ELR (cell line): ENCODE measurements at regions not wholly inside any gene's neighbourhood (a gene's known extent, or its start where the extent isn't known, plus 50 kb on each side); places are given as distances from the start of the nearest gene placed in this dataset.
"Not testable (repeated sequence)": the region's sequence is repeated elsewhere in the genome, so short reads cannot be mapped to it uniquely, and the experiment has no call there.

ENCODE experiments used
- DNase-seq: peaks from one replicate; pipeline ENCODE4 v3.0.0-alpha.2; 2015; ENCODE audit warnings: low read depth

DNA sequence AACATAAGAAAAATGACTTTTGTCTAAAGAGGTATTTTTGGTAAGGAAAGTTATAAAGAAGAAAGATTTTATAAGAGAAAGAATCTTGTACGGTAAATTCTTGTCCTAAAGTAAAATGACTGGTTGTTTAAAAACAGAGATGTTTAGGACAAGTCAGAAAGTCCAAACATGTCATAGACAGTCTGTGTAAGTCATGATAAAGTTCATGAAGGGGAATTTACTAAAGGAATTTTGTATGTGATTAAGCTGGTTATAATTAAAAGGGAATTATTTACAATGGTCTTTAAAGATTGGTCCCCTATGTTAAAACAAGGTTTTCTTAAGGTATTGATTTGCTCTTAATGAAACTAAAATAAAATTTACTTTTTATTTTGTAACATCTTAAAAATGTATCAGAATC is 269.4 kb upstream of the CCDC196 start:
- DNase-seq = peak; percentile 27

DNA sequence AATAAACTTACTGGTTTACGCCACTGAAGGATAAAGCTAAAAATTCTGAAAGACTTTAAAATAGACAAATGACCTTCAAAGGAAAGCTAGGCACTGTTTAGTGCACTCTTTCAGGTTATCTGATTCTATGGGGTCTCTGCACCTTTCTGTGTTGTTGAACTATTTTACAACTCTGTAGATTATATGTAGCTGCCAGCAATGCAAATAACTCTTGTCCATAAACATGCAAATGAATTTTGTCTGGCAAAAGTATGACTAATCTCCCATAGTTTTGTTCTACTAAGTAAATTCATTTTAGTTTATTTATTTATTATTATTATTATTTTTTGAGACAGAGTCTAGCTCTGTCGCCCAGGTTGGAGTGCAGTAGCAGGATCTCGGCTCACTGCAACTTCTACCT is 266.3 kb upstream of the CCDC196 start:
- no peak for DNase-seq

DNA sequence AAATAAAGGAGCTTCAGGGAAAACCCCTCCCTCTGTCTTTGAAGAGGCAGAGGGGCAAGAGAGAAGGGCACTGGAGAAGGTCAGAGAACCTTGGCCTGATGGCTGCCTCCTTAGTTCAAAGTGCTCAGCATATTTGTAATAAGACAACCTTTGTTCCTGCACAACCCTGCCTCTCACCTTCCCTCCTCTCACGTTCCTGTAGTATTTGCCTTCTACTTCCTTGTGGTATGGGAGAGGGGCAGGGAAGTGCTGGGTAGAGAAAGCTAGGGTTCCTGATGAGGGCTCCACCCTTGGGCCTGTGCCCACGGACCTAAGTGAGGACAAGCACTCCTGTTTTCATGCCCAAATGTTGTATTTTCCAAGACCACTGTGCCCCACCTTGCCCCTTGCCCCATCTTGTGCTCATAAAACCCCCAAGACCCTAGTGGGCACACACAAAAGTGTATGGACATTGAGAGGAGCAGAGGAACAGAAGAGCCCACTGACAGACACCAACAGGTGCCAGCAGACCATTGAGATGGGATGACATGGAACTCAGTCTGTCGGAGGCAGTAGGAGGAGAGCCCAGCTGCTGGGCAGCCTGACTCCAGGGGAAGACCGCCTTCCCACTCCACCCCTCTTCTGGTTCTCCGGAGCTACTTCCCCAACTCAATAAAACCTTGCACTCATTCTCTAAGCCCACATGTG is 261.5 kb upstream of the CCDC196 start:
- DNase-seq = no peak

GRCh38 chr14:66225337-66225736 is 260.8 kb upstream of the CCDC196 start:
- DNase-seq = no peak

DNA sequence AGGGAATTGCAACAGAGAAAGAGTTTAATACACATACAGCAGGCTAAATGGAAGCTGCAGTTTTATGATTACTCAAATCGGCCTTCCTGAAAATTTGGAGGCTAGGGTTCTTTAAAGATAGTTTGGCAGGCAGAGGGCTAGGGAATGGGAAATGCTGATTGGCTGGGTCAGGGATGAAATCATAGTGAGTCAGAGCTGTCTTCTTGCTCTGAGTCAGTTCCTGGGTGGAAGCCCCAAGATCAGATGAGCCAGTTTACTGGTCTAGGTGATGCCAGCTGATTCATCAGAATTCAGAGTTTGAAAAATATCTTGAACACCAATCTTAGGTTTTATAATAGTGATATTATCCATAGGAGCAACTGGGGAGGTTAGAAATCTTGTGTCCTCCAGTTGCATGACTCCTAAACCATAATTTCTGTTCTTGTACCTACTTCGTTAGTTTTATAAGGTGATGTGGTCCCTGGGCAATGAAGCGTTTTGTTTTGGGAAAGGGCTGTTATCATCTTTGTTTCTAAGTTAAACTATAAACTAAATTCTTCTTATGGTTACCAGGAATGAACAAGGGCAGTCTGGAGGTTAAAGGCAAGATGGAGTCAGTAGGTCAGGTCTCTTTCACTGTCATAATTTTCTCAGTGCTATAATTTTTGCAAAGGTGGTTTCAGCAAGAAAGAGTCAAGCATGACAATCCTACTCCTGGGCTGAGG is 257.8 kb upstream of the CCDC196 start:
- DNase-seq = peak; percentile 70

DNA sequence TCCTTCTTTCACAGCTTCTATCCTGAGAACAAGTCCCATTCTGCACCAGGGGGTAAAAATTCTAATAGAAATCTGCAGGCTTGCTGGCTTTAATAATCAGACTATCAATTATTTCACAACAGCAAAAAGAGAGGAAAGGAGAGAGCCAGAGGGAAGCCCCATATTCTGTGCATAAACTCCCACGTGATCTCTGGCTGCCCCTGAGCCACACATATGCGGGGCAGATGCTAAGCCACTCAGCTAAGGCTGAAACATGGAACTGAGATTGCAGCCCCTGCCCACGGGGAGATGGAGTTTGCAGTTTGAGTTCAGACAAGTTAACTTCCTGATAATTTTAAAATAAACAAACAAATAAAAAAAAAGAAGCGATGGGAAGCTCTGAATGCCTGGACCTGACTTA is 254.4 kb upstream of the CCDC196 start:
- no peak for DNase-seq

GRCh38 chr14:66233591-66233990 is 252.6 kb upstream of the CCDC196 start:
- no peak for DNase-seq

GRCh38 chr14:66234411-66234810 is 251.8 kb upstream of the CCDC196 start:
- DNase-seq = no peak

- no peak for DNase-seq
These were observed 248.4 kb upstream of the CCDC196 start for GRCh38 chr14:66237741-66238140.

DNA sequence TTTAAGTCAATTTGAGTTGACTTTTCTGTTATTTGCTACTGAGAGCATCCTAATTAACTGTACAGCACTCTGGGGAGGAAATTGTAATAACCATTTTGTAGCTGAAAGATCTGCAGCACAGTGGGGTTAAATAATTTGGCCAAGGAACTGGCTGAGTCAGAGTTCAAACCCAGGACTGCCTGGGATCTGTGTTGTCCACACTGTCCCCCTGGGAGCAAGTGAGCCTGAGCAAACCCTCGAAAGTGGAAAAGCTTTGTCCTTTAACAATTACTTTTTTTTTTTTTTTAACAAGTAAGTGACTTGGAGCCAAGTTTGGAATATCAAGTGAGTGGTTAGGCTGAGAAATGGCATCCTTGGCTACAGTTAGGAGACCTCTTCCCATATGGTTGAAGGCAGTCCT is 247.2 kb upstream of the CCDC196 start:
- DNase-seq = no peak

DNA sequence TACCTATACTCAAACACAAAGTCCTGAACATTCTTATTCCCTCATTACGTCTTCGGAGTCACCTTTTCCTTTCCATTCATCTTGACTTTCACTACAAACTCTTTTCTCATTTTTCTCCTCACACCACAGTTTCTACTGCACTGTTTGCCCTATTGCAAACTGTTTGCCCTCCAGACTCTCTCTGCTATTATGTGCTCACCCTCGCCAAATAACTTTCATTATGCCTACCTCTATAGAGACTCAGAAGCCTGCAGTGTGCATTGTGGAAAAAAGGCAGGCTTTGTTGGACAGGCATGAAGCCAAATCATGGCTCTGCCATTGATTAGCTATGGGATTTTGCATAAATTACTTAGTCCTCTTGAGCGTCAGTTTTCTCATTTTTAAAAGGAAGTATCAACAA is 246.6 kb upstream of the CCDC196 start:
- no peak for DNase-seq

DNA sequence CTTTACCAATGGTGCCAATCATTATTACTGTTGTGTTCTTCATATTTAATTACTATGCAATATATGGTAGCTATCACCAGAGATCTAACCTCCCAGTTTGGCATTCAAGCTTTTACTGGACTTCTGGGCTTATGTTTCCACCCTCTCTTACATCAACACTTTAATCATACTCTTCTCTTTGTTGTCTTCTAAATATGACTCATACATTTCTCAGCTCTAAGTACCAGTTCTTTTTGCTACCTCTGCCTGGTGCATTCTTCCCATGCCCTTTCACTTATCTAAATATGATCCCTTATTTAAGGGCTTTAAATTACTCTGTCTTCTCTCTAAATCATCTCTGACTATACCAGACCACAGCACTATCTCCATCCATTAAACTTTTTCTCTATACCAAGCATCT is 246.1 kb upstream of the CCDC196 start:
- peak; percentile 1 for DNase-seq

DNA sequence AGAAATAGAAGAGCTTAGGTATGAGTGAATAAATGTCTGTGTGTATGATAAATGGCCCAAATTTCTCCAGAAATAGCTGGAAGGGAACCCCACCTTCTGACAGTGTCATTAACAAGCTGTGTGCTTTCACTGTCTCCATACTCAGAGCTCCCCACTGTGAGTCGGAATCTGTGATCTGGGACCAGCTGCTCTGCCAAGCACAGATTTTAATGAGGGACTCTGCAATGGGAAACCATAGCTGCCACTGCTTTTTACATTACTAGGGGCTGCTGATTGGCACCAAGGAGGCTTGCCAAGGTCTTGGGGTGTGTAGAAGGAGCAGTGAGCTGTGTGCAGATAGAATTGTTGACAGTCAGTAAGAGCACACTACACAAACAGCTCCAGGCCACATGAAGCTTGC is 244.2 kb upstream of the CCDC196 start:
- DNase-seq = no peak

- no peak for DNase-seq
These were observed 241.3 kb upstream of the CCDC196 start for GRCh38 chr14:66244834-66245233.

GRCh38 chr14:66247662-66248193 is 238.4 kb upstream of the CCDC196 start:
- no peak for DNase-seq

DNA sequence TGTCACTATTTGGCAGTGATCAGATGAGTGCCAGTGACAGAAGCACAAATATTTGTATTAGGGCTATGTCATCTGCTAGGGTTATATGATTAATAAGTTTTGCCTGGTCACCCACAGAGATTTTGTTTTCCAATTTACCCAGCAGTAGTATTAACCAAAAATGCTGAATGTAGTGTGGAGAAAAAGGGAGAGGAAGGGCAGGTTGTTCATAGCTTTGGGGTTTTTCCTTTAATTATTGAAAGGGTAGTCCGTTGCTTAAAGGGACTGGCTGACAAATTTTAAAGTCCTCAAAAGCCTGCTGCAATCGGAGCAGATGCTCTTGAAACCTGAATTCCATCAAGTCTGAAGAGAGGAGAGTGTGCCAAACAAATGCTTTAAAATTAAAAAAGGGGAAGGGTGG is 237.9 kb upstream of the CCDC196 start:
- DNase-seq = no peak

DNA sequence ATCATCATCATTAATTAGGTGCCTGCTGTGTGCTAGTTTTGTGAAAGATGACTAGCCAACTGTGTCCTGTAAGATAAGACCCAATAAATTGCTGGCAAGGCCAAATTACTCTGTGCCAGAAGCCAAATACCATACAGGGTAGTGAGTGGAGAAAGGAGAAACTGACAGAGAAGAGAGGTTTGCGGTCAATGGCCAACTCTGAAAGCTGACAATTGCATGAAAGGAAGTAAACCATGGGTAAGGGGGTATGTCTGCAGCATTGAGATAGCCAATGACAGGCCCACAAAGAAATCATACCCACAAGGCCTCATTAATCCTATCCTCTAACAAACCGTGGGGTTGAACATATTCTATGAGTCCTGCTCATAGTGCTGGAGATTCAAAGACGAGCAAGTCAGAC is 236.6 kb upstream of the CCDC196 start:
- no peak for DNase-seq

GRCh38 chr14:66254038-66254437 is 232.1 kb upstream of the CCDC196 start:
- DNase-seq = no peak

DNA sequence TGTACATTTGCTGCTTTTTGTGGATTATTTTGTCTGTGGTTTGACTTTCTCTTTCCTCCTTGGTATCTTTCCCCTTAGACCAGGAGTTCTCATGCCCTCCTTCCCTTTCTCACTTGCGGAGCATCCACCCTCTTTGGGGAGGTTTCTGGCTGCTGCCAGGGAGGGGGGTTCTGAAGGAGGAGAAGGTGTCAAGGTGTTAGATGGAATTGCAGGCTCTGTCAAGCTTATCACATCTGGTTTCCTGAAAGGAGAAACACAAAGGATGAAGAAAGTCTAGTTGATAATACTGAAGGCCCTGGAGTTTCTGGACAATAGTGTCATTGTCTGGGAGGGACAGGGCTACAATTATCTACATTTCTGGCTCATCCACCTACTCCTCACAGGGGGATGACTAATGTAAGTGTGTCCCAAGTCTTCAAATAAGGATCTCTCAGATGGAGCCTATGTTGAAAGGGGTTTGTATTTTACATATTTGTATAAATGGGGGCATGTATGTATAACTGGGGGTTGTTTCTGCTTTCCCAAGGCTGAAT is 217.3 kb upstream of the CCDC196 start:
- no peak for DNase-seq

DNA sequence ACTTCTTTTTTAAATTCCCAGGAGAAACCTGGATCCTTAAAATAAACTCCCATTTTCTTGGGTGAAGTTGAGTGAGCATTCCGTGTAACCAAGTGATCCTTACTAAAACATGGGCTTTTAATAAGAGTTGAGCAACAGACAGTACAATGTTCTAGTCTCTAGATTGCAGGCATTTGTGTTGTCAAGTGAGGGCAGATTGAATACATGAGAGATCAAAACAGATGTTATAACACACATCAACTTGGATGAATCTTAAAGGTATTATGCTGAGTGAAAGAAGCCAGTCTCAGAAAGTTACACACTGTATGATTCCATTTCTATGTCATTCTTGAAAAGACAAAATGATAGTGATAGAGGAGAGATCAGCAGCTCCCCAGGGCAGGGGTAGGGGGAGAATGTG is 213.9 kb upstream of the CCDC196 start:
- DNase-seq = no peak

- DNase-seq = no peak
These were observed 212.8 kb upstream of the CCDC196 start for GRCh38 chr14:66273261-66273832.

- not testable (repeated sequence) for DNase-seq
These were observed 207.8 kb upstream of the CCDC196 start for GRCh38 chr14:66278418-66278817.
